Coronary artery (tissue), 2 donors: ENCODE measurements at regions not wholly inside any gene's neighbourhood (a gene's known extent, or its start where the extent isn't known, plus 50 kb on each side); places are given as distances from the start of the nearest gene placed in this dataset.
"Not testable (repeated sequence)": the region's sequence is repeated elsewhere in the genome, so short reads cannot be mapped to it uniquely, and the experiment has no call there.

Experiments used
- DNase-seq: peaks from one replicate; pipeline ENCODE4 v3.0.0-alpha.2; 2017; ENCODE audit warnings: low spot score
- H3K27ac ChIP-seq, 2 donors: fragments of 200-600 bp; sonication (generic); one replicate each; pipeline ENCODE4 v1.5.1; 2016 to 2019
- H3K4me3 ChIP-seq: fragments of 200-600 bp; sonication (generic); 2 replicates; pipeline ENCODE4 v1.5.1; 2016; ENCODE audit warnings: mild to moderate bottlenecking, moderate library complexity
- CTCF ChIP-seq: fragments of 200-600 bp; sonication (generic); IDR thresholded peaks from one replicate; pipeline ENCODE4 v1.5.1; 2019; ENCODE audit warnings: antibody characterized with exemption

GRCh38 chr21:38081708-38082107 is 165.5 kb upstream of the KCNJ6 start:
- no peak for TF ChIP-seq CTCF
- no peak for DNase-seq

GRCh38 chr21:38082936-38083485 is 166.8 kb upstream of the KCNJ6 start:
- TF ChIP-seq CTCF: no peak
- Histone ChIP-seq H3K4me3 (no peak overlapping the region), H3K27ac (no peak overlapping the region)
- no peak for DNase-seq

More at GRCh38 chr21:38081708-38082107, 165.5 kb upstream of the KCNJ6 start:
- no peak overlapping the region for H3K4me3 ChIP-seq
- no peak overlapping the region for H3K27ac ChIP-seq

GRCh38 chr21:38083535-38083934 is 167.3 kb upstream of the KCNJ6 start:
- DNase-seq: no peak
- H3K27ac ChIP-seq: no peak overlapping the region
- TF ChIP-seq CTCF: no peak
- no peak overlapping the region for H3K4me3 ChIP-seq

- no peak overlapping the region for H3K4me3 ChIP-seq
- no peak for DNase-seq
- no peak for TF ChIP-seq CTCF
- H3K27ac ChIP-seq: no peak overlapping the region
Measured at GRCh38 chr21:38086580-38086979, 170.2 kb upstream of the KCNJ15 start.

- DNase-seq: no peak
- TF ChIP-seq CTCF: no peak
Measured at GRCh38 chr21:38088916-38089762, 167.7 kb upstream of the KCNJ15 start.

GRCh38 chr21:38089763-38090046 is 167.1 kb upstream of the KCNJ15 start:
- no peak for DNase-seq
- no peak for TF ChIP-seq CTCF
- Histone ChIP-seq H3K4me3 (no peak overlapping the region), H3K27ac (no peak overlapping the region)

More at GRCh38 chr21:38088916-38089762, 167.7 kb upstream of the KCNJ15 start:
- no peak overlapping the region for H3K27ac ChIP-seq
- no peak overlapping the region for H3K4me3 ChIP-seq

- not testable (repeated sequence) for H3K4me3 ChIP-seq, H3K27ac ChIP-seq, DNase-seq
Measured at GRCh38 chr21:38091061-38091460, 165.7 kb upstream of the KCNJ15 start.
